Stimulated activated CD8-positive, alpha-beta memory T cell treated with anti-CD3 and anti-CD28 coated beads, Interleukin-7, amount 100 ng/mL, for 4 hours (primary cell): ENCODE measurements at regions not wholly inside any gene's neighbourhood (a gene's known extent, or its start where the extent isn't known, plus 50 kb on each side); places are given as distances from the start of the nearest gene placed in this dataset.

Source experiments
- DNase-seq, 2 donors: peaks; one replicate each; pipeline ENCODE4 v3.0.0-alpha.2; 2020; ENCODE audit warnings: low read depth in 2 of 2

DNA sequence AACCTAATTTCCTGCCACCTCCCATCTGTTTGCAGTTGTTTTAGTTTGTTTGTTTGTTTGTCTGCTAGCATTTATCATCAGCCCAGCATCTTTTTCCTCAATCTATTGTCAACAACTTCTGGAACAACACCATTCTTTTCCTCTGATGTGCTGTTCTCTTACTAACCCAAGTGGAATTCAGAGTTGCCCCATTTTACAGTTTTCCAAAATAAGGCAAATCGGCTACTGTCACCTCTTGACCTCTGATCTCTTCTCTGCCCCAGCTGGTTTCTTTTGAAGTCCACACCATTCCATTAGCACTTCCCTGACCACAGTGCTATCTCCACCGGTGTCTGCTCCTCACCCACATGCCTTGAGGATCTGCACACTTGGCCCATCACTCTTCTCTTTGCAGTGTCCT, 102.4 kb downstream of the EFNB2 start:
- no peak for DNase-seq

DNA sequence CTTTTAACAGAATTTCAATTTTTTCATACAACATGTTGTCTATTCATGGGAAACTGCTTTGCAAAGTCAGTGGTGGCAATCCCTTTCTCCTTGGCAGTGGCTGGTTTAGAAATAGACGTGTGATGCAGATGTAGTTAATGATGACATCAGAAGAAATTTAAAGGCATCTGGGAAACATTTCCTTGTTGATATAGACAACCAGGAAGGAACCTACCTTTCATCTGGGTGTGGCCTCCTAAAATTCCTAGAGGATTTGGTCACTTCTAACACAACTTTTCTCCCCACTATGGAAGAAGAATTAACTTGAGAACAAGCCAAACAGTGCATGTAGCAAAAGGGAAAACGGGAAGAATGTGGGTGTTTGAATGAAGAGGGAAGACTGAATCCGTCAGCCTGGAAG, 102.8 kb downstream of the EFNB2 start:
- no peak for DNase-seq

DNA sequence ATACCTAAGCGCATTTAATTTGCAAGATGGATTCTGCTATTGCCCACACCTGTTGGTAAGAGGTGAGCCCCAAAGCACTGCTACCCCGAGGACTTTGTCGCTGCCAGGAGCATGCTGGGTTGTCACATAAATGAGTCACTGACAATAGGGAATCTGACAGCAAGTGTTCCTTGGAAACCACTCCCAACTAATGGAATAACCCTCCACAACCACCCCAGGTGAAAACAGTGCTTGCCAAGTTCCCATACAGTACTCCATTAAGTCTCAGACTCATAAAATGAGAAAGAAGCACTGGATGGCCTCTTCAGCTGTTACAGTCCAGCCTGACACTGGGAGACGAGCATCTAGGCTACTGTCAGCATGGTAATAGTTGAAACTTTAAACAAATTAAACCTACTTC, 108.6 kb downstream of the EFNB2 start:
- no peak for DNase-seq

- DNase-seq, result no peak
Measured at GRCh38 chr13:106425661-106426060, 109.8 kb downstream of the EFNB2 start.

- no peak for DNase-seq
Measured at GRCh38 chr13:106424805-106425204, 110.7 kb downstream of the EFNB2 start.

DNA sequence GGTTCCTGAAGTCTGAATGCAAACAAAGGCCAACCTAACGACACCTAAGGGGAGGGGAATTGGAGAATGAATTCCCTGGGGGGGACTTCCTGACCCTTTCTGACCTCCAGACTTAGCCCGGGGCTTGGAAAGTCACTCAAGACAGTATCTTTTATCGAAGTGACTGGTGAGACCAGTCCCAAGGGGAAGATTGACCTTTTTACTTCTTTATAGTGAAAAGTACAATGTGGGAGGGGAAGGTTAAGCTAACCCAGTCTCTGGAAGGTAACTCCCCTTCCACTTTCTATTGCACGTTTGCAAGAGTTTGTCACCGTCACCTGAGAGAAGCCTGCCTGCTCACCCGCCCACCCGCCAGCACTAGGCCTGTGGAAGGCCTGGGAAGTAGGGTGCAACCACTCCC, 111.9 kb downstream of the EFNB2 start:
- no peak for DNase-seq

DNA sequence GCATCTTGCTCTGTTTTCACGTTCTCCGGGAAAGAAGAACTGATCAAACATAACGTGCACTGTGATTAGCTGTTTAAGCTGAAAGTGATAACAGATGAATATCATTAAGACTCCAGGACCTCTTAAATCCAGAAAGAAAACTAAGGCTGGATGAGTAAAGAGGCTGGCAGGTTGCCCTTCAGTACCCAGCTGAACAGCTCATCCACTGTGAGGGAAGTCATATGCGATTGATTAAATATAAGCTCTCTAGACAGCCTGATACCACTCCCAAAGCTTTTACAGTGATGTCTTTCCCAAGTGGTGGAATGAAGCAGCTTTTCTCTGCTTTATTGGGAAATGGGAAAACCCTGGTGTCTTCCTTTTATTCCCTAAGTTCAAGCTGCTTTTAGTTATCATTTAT, 116.9 kb downstream of the EFNB2 start:
- no peak for DNase-seq

- no peak for DNase-seq
Measured at GRCh38 chr13:106417467-106418110, 117.9 kb downstream of the EFNB2 start.

- no peak for DNase-seq
Measured at GRCh38 chr13:106416645-106417044, 118.8 kb downstream of the EFNB2 start.

- DNase-seq, result no peak
Measured at GRCh38 chr13:106415971-106416370, 119.5 kb downstream of the EFNB2 start.

DNA sequence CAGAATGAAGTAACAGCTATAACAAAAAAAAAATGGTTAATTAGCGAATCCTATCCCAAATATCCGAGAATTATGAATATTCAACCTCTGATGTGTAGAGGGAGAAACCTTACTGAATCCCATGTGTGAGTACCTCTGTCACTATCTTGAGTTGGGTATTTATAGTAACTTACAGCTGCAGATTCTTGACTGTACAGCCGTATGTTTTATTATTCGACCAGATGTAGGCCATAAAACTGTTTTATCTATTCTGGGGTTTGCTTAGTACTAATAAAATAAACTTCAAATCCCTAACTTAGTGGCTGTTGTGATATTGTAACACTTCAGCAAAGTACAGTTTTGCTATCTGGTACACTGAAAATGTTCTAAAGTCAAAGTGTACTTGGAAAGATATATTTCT, 120.0 kb downstream of the EFNB2 start:
- DNase-seq, result no peak

GRCh38 chr13:106407338-106407737, 128.1 kb downstream of the EFNB2 start:
- DNase-seq, result no peak

DNA sequence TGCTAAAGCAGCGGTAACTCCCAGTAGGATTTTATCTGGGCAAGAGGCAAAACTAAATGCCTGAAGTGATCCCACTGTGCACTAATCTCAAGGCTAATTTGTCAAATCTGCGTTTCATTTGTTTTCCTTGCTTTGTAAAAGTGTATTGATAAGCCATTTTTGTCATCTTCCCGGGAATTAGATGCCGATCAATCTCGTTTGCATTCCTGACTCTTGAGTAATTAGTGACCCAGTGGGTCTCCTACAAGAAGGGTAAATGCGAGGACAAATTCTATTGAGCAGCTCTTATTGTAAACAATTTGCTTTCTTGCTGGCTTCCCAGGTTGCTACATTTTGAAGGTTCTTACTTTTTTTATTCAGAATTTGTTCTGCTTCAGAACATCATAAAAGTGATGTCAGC, 129.7 kb downstream of the EFNB2 start:
- no peak for DNase-seq

GRCh38 chr13:106403280-106403679, 132.2 kb downstream of the EFNB2 start:
- no peak for DNase-seq

GRCh38 chr13:106402866-106403265, 132.6 kb downstream of the EFNB2 start:
- DNase-seq, result no peak

DNA sequence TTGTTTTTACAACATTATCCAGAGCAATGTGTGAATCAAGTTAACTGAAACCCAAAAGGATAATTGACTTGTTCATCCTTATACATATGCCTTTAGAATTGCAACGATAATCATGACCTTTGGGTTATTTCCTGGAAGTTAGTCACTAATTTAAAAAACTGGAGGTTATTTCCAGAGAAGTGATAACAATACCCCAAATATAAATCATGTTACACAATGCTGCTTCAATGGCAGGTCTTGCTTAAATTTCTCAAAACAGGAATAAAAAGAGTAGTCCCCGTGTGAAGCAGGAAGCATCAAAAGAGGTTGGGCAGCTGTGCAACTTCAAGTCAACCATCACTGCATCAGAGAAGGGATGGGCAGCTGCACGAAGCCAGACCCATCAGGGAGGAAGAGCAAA, 134.4 kb downstream of the EFNB2 start:
- no peak for DNase-seq

DNA sequence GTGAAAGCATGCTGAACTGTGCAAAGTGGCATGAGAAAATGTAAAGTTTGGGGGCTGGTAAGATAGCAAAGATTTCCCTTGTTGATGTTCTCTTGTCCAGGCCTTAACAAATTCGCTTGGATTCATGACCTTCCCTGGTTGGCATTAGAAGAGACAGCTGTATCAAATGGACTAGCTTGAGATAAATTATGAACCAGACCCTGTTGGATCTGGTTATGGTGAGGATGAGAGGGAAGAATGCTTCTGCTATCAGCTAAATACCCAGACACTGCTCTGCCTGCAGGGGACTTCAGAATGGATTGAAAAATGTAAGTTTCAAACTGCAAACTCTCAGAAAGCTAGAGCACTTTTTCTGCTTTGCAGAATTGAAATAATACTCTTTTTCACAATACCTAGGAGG, 135.2 kb downstream of the EFNB2 start:
- DNase-seq, result no peak

DNA sequence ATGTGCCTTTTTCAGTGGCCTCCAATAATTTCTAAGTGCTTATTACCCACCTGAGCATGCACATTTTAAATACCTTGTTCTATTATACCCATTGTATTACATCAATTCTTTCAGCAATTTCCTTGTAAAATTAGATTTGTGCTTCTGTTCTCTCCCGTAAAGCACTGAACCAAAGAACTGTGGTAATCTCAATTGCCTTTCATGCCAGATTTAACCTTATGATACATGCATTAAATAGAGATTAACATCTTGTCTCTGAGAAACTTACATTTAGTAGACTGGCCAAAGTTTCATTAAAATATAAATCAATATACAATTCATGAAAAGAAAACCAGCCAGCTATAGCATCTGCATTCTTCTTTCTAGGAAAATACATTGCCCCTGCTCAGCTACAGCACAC, 137.2 kb downstream of the EFNB2 start:
- no peak for DNase-seq

DNA sequence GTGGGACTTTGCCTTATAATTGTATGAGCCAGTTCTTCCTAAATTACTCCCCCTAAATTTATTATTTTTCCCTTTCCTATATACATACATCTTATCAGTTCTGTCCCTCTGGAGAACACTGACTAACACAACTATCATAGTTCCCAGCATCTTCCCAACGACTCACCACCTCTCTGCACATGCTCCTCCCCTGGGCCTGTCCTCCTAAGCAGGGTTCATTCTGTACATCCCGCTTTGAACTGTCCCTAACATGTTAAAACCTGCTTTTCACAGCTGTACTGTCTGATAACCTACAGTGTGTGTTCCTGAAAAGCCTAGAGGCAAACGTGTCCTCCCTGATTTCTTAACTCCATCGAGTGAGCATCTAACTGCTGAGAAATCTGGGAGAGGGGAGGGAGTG, 141.7 kb downstream of the EFNB2 start:
- no peak for DNase-seq

DNA sequence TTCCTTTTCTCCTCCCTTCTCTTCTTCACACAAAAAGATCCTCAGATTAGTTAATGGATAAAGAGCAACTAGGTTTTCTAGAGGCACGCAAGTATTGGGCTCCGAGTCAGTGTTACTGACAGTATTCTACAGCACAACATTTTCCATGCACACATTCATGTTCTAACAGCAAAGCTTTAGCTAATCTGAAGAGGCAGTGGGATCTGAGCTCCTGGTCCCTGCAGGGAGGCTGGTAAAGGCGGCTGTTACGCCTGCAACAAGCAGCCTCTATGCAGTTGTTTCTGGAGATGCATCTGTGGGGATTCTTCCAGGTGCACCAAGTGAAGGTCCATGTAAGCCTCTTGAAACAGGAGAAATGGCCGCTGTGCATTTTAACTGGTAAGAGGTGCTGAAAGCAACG, 143.8 kb downstream of the EFNB2 start:
- no peak for DNase-seq

GRCh38 chr13:106391271-106391670, 144.2 kb downstream of the EFNB2 start:
- no peak for DNase-seq

DNA sequence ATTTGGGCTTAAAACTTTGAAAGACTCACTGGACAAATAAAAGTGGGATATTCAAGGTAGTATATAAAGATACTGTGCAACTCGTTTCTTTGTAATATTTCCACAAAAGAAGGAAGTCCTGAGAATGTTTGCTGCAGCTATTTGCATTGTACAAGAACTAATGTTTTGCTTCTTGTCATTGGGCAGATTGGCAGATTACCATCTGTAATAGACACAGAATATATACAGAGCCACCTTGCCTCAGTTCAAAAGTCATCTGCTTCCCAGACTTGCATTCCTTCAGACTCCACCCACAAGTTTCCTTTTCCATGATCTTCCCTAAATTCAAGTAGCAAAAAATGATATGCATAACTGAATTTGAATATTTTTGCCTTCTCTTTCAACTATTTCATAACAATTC, 145.1 kb downstream of the EFNB2 start:
- DNase-seq, result no peak

DNA sequence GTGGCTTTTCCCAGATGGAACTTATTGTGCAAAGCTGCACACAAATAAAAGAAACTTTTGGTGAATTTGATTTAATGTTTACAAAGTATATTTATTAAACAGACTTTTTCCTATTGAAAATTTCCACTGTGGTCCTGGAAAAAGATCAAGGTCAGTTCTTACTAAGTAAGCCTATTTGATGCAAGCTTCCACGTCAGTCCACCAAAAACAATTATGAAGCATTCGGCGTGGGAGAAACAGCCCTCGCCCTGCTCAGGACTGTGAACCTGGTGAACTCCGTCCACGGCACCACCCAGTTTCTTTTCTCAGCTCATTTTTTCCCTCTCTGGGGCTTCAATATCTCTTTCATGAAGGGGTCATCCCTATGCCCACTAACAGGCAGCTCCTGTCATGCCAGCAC, 149.8 kb downstream of the EFNB2 start:
- no peak for DNase-seq

- DNase-seq, result no peak
Measured at GRCh38 chr13:106384516-106384915, 150.9 kb downstream of the EFNB2 start.

- no peak for DNase-seq
Measured at GRCh38 chr13:106383791-106384190, 151.7 kb downstream of the EFNB2 start.
